ENCODE measurements at regions not wholly inside any gene's neighbourhood (a gene's known extent, or its start where the extent isn't known, plus 50 kb on each side); places are given as distances from the start of the nearest gene placed in this dataset.

DNA sequence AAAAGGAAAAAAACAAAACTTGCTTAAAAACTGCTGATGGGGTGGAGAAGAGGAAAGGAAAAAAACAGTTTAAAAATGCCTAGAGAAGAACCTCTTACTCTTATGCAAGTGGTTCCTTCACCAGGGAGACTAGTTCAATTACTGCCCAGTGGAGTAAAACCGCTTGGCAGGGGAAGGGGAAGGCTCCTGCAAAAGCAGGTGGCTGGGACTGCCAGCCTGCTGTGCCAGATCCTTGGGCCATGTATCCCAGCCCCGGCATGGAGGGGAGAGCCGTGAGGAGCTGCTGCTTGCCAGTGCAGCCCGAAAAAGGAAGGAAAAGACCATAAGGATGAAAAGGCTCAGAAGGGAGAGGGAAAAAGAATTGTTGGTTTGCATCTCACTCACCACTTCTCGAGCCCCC lies 123.0 kb downstream of the FSCB start:
- Histone ChIP-seq H3K4me3 (ENCODE audit: low read depth, low read length) (no peak overlapping the region), H3K27me3 (no peaks in the 10 kb centered on the region), H3K4me1 (no peaks in the 10 kb centered on the region), H3K9me3 (no peaks in the 10 kb centered on the region), H3K36me3 (no peaks in the 10 kb centered on the region)
- DNase-seq = no peak
- TF ChIP-seq CTCF (IDR thresholded peaks at IDR 0.05; ENCODE audit: low read depth, low read length) = no peak

GRCh38 chr14:44383636-44384035 lies 123.4 kb downstream of the FSCB start:
- Histone ChIP-seq H3K9me3 (no peaks in the 10 kb centered on the region), H3K36me3 (no peaks in the 10 kb centered on the region), H3K4me3 (ENCODE audit: low read depth, low read length) (no peak overlapping the region), H3K27me3 (no peaks in the 10 kb centered on the region), H3K4me1 (no peaks in the 10 kb centered on the region)
- TF ChIP-seq CTCF (IDR thresholded peaks at IDR 0.05; ENCODE audit: low read depth, low read length) = no peak
- DNase-seq = no peak

DNA sequence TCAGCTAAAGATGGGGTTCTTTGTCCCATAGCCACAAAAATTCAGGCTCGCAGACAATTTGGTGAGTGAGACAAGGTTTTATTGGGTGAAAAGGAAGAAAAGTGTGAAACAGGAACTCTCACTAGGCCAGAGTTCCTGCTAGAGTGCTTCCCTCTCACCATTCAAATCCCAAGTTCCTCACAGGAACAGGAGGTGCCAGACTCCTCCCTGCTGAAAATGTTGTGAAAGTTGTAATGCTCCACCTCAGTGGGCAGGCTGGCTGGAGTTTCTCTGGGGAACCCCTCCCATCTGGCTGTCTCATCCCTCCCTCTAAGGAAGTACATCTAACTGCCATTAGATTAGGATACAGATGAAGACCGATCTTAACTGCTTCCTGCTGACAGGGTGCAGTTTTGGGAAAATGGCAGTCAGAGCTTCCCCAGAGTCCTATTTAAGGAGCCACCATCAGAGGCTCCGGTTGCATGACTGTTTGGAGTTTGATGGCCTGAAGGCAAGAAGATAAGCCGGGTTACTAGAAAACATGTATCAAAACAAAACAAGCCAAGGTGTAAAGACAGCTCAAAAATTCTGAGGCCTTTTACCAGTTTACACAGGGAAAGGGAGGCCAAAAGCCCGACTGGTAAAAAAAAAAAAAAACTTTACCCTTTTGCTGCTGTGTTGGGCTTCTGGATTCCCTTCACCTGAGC lies 127.6 kb downstream of the FSCB start:
- Histone ChIP-seq H3K36me3 (no peaks in the 10 kb centered on the region), H3K27me3 (no peaks in the 10 kb centered on the region)
- no peak for DNase-seq

GRCh38 chr14:44374906-44375305 lies 132.2 kb downstream of the FSCB start:
- no peak overlapping the region for H3K4me3 ChIP-seq (ENCODE audit: low read depth, low read length)
- H3K27me3 ChIP-seq = no peaks in the 10 kb centered on the region
- H3K4me1 ChIP-seq = no peaks in the 10 kb centered on the region
- DNase-seq = no peak
- no peak for TF ChIP-seq CTCF (IDR thresholded peaks at IDR 0.05; ENCODE audit: low read depth, low read length)
- no peaks in the 10 kb centered on the region; the same call in 1 of the 2 replicates for H3K9me3 ChIP-seq
- H3K36me3 ChIP-seq = no peaks in the 10 kb centered on the region

More for the DNA sequence above, 127.6 kb downstream of the FSCB start:
- H3K4me3 ChIP-seq (ENCODE audit: low read depth, low read length) = no peak overlapping the region
- no peak for TF ChIP-seq CTCF (IDR thresholded peaks at IDR 0.05; ENCODE audit: low read depth, low read length)
- no peaks in the 10 kb centered on the region for H3K4me1 ChIP-seq
- no peaks in the 10 kb centered on the region; the same call in 1 of the 2 replicates for H3K9me3 ChIP-seq

DNA sequence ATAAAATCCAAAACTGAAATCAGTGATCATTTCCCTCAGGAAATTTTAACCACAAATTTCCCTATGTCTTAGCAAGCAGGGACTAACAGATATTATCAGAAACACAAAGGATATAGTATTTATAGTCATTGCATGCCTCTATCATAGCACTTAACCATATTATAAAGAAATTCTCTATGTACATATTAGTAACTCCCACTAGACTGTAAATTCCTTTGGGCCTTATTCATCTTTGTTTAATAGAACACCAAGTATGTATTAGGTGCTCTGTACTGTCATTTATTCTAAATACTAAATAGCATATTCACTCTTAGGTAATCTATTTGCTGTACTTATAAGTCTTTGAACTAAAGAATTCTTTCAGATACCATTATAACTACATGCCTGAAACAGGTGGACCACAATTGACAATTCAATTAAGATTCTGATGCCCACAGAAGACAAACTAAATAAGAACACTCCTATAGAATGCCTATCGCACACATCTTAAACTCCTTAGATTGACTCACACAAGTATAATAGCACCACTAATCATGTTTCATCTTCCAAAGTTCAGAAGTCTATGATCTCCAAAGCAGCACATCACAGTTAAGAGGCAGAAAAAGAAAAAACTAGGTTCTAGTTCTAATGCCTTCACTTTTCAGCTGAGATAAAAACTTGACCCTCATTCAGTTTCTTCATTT lies 134.1 kb downstream of the FSCB start:
- Histone ChIP-seq H3K36me3 (no peaks in the 10 kb centered on the region), H3K4me1 (no peaks in the 10 kb centered on the region), H3K9me3 (no peaks in the 10 kb centered on the region; the same call in 1 of the 2 replicates), H3K4me3 (ENCODE audit: low read depth, low read length) (no peak overlapping the region), H3K27me3 (no peaks in the 10 kb centered on the region)
- TF ChIP-seq CTCF (IDR thresholded peaks at IDR 0.05; ENCODE audit: low read depth, low read length) = no peak
- no peak for DNase-seq

DNA sequence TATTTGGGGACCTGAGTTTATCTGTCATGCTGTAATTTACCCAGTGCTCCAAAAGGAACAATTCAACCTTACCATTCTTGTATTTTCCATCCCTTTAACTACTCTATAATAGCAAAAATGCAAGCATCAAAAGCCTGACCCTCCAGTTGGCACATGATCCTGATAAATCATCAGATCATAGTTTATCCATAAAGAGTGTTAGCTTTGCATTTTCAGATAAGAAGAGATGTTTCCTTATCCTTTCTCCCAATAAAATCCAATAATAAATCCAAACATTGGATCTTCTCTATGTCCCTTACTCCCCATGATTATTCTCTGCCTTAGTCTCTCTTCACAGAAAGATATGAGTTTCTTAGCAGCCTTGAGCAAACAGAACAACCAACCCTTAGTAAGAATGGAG lies 134.9 kb downstream of the FSCB start:
- no peaks in the 10 kb centered on the region for H3K27me3 ChIP-seq
- no peak for DNase-seq
- H3K9me3 ChIP-seq = no peaks in the 10 kb centered on the region; the same call in 1 of the 2 replicates
- no peak for TF ChIP-seq CTCF (IDR thresholded peaks at IDR 0.05; ENCODE audit: low read depth, low read length)
- no peak overlapping the region for H3K4me3 ChIP-seq (ENCODE audit: low read depth, low read length)
- no peaks in the 10 kb centered on the region for H3K4me1 ChIP-seq
- no peaks in the 10 kb centered on the region for H3K36me3 ChIP-seq

All from BE2C (cell line).